Lower leg skin (tissue), 3 donors: ENCODE measurements at regions not wholly inside any gene's neighbourhood (a gene's known extent, or its start where the extent isn't known, plus 50 kb on each side); places are given as distances from the start of the nearest gene placed in this dataset.

Source experiments
- POLR2A ChIP-seq, 2 donors: fragments of 450-650 bp; IDR thresholded peaks; one replicate each; pipeline ENCODE4 v1.6.1; 2016 to 2017; ENCODE audit warnings: antibody characterized with exemption in 2 of 2, mild to moderate bottlenecking in 1 of 2, moderate library complexity in 1 of 2
- TF ChIP-seq, protein P1 (sequence below), 3 donors: fragments of 450-650 bp; IDR thresholded peaks; one replicate each; pipeline ENCODE4 v1.5.1; 2016; ENCODE audit warnings: antibody characterized with exemption in 3 of 3, mild to moderate bottlenecking in 3 of 3, moderate library complexity in 2 of 3

DNA sequence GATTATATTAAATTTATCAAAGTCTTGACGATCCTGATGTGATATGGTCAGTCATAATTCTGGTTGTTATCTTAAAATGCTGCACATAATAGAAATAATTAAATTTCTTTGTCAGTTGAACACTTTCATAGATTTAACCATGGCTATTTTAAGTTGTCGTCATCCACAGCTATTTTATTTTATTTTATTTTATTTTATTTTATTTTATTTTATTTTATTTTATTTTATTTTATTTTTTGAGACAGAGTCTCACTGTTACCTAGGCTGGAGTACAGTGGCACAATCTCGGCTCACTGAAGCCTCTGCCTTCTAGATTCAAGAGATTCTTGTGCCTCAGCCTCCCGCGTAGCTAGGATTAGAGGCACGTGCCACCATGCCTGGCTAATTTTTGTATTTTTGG lies 90.5 kb upstream of the KCNK12 start:
- TF ChIP-seq, protein P1, sequence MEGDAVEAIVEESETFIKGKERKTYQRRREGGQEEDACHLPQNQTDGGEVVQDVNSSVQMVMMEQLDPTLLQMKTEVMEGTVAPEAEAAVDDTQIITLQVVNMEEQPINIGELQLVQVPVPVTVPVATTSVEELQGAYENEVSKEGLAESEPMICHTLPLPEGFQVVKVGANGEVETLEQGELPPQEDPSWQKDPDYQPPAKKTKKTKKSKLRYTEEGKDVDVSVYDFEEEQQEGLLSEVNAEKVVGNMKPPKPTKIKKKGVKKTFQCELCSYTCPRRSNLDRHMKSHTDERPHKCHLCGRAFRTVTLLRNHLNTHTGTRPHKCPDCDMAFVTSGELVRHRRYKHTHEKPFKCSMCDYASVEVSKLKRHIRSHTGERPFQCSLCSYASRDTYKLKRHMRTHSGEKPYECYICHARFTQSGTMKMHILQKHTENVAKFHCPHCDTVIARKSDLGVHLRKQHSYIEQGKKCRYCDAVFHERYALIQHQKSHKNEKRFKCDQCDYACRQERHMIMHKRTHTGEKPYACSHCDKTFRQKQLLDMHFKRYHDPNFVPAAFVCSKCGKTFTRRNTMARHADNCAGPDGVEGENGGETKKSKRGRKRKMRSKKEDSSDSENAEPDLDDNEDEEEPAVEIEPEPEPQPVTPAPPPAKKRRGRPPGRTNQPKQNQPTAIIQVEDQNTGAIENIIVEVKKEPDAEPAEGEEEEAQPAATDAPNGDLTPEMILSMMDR (IDR thresholded peaks at IDR 0.05) = no peak
- no peak for TF ChIP-seq POLR2A (IDR thresholded peaks at IDR 0.05)
